ENCODE measurements at regions not wholly inside any gene's neighbourhood (a gene's known extent, or its start where the extent isn't known, plus 50 kb on each side); places are given as distances from the start of the nearest gene placed in this dataset.
"Not testable (repeated sequence)": the region's sequence is repeated elsewhere in the genome, so short reads cannot be mapped to it uniquely, and the experiment has no call there.

DNA sequence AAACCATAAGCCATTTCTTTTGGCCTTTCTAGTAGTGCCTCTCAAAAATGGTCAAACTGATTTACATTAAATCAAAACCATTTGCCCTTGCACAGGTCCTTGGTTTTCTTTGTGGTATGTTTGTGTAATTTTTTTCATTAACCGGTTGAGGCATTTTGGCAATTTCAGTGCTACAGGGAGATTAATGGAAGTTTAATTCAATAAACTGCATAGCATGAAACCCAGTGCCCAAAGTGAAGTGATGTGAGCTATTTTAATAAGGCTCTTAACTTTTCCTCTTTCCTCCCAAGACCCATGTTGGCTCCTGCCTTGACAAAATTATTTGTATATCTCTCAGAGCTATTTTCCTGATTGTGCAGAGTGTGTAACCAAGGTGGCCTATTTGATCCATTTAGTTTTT, 326.2 kb upstream of the SEMA6A start:
- DNase-seq, result no peak

DNA sequence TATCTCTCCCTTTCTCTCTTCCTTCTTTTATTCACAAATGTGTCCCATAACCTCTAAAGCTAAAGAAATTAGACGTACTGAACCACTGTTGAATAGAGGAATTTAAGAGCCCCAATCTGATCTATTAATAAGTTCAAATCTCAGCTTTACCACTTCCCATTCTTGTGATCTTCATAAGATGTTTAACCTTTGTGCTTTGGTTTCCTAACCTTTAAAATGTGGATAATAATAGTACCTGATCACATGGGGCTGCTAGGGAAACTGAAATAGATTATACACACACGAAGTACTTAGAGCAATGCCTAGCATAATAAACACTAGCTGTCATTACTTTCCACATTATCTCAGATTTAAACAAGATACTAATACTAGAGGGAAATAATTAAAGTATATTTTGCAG, 324.3 kb upstream of the SEMA6A start:
- no peak for DNase-seq

DNA sequence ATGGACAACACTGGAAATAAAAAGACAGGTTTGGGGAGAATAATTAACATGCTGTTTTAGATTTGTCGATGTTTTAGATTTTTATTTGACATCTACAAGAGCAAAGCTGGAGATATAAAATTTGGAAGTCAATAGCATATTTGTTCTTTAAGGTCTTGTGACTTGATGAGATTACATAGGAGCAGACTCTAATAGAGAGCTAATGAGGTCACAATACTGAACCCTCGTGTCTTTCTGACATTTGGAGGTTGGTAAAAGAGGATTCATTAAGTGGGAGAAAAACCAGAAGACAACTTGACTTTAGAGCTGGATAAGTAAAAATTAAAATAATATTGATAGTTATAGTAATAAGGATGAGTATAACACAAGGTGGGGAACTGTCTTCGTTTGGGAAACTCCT, 322.7 kb upstream of the SEMA6A start:
- DNase-seq, result no peak

DNA sequence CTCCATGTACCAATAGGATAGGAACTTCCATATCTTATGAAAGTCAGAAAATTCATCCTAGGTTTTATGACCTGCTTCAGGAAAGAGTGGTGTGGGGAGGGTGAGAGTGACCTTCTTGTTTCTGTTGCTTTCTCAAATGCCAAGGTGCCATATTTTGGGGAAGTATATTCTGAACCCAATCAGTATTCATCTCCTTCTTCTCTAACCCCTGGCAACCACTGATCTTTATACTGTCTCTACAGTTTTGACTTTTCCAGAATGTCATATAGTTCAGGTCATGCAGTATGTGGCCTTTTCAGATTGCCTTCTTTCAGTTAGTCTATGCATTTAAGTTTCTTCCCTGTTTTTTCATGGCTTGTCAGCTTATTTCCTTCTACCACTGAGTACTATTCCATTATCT, 321.4 kb upstream of the SEMA6A start:
- no peak for DNase-seq

DNA sequence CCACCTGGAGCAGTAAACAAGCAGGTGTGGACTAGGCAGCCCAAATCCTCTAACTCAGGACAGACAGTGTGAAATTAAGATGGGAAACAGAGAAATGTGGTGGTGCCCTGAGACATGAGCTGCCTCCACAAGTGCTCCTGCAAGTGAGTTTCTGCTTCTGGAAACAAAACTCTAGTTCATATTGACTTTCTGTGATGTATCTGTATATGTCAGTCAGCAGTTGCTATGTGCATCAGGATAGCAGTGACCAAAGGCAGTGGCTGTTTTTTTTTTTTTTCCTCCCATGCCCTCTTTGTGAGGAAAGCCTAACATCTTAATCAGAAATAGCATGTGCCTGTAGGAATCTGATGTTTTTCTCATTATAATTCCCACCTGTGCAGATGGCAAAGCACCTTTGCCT, 318.4 kb upstream of the SEMA6A start:
- DNase-seq, result no peak

DNA sequence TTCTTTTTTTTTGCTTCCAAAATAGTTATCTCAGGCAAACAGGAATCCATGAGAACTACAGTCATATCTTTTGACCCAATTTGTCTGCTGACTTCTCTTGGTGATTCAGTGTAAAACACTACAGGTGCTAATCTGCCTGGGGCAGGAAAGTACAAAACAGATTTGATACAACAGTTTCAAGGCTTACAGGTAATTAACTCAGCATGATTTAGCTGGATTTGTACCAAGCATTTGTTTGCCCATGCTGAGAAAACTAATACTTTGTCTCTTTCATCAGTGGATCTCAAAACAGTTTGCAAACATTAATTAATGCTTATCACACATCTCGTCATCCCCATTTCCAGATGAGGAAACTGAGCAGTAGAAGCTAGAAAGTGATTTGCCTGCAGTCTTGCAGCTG, 312.5 kb upstream of the SEMA6A start:
- no peak for DNase-seq

DNA sequence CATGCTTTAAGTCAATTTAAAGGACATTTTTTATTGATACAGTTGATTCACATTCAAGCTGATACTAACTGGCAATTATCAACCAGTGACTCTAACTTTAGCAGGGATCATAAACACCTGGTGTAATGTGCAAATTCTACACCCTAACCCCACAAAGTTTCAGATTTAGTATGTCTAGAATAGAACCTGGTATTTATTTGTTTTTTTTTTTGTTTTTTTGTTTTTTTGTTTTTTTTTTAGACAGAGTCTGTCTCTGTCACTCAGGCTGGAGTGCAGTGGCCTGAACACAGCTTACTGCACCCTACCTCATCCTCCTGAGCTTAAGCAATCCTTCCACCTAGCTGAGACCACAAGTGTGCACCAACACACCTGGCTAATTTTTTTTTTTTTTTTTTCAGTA, 311.2 kb upstream of the SEMA6A start:
- no peak for DNase-seq

DNA sequence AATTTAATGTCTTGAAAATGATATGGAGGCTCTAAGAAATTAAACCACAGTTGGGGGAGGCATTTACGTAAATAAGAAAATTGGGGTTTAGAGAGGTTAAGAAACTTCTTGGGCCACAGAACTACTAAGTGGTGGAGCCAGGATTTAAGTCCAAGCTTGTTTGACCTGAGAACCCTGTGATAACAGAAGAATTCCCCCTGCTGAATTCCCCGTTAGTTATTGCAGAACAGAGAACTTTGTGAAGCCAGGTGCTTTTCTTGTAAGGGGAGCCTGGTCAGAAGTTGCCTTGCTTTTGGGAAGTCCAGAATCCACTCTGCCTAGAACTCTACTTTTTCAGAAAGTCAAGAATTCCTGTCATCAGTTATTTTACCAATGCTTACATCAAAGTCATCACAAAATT, 309.3 kb upstream of the SEMA6A start:
- no peak for DNase-seq

DNA sequence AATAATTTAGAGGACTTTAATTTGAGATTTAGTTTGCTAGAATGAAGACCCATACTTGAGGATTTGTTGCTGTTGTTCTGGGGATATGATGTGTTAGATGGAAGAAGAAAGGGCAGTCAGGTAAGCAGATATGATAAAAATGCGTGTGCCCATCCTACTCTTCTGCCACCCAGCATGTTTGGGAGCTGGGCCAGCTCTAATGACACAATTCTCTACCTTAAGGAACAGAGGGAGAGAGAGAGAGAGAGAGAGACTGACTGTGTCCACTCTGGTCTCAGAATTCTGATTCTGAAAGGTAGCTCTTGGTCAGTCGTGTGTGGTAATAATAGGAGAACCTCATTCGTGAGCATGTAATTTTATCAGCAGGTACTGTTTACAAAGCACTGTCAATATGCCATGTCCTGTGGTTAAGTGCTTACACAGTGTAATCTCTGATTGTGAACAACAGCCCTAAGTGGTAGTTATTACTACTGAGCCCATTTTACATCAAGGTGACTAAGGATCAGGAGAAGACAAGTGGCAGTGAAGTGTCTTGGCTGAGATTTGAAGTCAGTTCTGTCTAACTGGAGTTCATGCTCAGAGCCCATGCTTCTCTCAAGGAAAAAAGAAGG, 307.4 kb upstream of the SEMA6A start:
- DNase-seq, result no peak

DNA sequence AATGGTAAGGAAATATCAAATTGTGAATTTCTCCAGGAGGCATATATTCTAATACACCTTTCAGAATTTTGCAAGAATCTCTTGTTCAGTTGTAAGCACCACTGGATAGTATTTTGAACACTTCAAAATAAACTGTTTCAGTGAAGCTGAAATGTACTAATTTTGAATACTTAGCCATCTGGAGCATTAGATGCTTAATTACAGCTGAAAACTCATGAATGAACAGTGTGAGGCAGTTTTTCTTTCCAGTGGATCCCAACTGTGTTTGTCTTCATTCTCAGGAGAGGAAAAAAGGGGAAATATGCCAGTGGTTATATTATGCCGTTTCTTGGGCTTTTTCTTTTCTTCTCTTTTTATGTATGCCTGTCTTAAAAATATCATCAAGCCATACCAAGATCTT, 306.0 kb upstream of the SEMA6A start:
- DNase-seq, result no peak

DNA sequence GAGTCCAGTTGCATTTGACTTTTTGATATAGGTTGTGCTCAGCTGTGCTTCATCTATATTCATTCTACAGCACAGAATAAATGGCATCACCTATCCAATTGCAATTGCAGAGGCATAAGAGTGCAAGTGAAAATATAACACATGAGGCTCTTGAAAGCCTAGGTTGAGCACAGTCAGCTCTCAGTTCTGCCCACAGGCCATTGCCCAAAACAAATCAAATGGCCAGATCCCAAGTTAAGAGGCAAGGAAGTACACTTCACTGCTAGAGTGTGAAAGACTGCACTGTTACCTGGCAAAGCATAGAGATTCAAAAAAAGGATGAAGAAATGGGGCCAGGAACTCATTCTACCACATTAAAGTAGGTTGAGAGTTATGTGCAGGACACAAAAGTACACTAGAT, 305.5 kb upstream of the SEMA6A start:
- DNase-seq, result no peak

DNA sequence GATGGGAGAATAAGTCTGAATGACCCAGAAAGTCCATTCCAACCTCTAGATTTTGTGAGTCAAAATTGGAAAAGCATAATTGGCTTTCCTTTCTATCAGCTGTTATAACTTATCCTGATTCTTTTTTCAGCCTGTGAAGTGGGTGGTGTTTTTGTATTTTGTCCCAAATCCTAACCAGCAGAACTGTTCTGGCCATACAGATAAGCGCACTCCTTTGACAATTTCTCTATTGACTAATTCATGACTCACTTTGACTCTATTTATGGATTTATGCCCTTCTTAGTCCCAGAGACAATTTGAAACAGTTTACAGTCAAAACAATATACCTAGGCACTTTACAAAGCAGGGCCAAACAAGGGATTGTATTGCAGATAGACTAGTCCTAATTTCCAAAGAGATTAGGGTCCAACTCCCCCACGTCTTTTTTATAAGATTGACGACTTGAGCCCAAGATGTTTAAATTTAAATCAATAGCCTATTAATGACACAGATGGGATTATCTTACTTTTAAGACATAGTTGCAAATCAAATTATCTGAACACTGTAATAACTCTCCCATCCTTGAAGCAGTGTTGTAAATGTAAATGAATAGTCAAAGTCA, 301.7 kb upstream of the SEMA6A start:
- no peak for DNase-seq

DNA sequence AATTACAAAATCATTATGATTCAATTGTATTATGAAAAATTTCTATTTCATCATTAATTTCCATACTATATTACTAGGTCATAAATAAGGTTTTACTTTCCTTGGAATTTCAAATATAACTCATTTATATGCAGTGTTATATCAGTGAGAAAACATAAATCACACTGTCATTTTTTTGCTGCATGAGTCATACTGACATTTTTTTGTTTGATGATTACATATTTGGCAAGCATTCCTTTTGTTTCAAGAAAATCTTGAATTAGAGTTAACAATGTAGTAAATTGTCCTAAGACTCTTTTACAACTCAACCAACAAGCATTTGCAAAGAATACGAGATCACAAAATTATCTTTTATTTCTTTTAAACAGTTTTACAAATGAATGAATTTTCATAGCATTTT, 298.4 kb upstream of the SEMA6A start:
- DNase-seq, result no peak

DNA sequence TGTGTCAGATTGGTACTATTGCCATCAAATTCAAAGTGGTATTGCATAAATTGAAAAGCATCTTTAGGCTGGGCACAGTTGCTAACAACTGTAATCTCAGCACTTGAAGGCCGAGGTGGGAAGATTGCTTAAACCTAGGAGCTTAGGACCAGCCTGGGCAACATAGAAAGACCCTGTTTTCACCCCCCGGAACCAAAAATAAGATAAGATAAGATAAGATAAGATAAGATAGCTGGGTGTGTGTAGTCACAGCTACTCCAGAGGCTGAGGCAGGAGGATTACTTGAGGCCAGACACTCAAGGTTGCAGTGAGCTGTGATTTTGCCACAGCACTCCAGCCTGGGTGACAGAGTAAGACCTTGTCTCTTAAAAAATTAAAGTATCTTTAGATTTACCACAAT, 297.9 kb upstream of the SEMA6A start:
- DNase-seq, result no peak

DNA sequence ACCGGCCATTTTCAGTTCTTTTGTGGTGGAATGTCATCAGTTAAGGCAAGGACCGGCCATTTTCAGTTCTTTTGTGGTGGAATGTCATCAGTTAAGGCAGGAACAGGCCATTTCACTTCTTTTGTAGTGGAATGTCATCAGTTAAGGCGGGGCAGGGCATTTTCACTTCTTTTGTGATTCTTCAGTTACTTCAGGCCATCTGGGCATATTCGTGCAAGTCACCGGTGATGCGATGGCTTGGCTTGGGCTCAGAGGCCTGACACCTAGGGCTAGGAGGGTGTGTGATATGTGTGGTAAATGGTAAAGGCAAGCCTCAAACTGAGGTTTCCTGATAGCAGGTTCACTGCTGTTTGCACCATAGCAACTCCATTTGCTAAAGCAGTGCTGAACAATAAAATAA, 293.2 kb upstream of the SEMA6A start:
- not testable (repeated sequence) for DNase-seq

DNA sequence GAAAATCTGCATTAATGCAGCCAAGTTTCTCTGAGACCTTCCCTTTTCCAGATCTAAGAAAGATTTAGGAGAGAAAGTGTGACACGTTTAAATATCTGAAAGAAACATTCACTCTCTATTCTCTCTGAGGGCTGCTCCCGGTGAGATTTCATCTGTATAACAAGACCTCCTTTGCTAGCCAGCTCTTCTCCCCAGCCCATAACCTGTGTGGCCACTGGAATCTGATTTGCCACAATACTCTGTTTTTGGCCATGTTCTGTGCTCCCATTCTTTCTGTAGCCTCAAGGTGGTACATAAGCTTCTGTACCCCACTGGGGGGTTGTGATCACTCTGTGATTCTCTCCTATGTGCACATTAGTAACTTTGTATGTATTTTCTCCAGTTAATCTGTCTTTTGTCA, 291.0 kb upstream of the SEMA6A start:
- DNase-seq, result no peak

DNA sequence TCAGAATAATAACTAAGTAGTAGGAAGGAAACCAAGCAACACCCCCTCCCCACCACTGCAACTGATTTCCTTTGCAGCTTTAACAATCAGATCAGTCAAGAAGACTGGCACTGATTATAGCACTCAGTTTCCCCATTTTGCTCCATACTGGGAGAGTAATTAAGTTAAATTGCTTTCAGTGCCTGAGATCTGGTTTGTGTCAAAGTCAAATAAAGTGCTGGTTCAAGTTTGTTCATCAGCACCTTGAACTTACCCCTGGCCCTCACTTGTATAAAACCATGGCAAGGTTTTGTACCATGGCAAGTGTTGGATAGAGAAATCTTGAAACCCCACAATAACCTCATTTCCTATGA, 290.2 kb upstream of the SEMA6A start:
- DNase-seq, result no peak

DNA sequence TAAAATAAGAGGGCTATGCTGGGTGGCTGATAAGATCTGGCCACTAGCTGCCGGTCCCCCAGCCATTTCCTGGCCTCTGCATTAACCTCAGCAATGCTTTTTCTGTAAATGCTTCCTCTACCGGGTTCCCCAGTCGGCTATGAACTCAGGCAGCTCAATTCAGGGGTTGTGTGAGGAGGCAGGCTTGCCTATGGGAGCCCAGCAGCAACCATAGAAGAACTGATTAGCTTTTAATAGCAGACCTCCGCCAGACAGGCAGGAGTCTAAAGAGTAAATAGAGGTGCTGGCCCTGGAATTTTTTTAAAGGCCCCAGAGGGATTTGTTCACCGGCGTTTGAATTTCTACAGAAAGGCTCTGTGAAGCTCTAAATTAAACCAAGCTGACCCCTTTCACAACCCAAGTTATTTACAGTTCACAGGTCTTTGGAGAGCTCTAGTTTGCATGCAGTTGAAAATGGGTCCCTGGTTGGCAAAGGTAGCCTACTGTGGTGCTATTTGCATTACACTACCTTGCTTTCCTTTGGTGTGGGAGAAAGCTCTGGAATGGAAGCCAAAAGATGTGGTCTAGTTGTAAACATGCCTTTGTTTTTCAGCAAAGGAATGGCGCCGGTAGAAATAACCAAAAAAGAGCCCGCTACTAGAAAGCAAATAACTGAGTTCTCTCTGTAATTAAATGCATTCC, 289.7 kb upstream of the SEMA6A start:
- no peak for DNase-seq

DNA sequence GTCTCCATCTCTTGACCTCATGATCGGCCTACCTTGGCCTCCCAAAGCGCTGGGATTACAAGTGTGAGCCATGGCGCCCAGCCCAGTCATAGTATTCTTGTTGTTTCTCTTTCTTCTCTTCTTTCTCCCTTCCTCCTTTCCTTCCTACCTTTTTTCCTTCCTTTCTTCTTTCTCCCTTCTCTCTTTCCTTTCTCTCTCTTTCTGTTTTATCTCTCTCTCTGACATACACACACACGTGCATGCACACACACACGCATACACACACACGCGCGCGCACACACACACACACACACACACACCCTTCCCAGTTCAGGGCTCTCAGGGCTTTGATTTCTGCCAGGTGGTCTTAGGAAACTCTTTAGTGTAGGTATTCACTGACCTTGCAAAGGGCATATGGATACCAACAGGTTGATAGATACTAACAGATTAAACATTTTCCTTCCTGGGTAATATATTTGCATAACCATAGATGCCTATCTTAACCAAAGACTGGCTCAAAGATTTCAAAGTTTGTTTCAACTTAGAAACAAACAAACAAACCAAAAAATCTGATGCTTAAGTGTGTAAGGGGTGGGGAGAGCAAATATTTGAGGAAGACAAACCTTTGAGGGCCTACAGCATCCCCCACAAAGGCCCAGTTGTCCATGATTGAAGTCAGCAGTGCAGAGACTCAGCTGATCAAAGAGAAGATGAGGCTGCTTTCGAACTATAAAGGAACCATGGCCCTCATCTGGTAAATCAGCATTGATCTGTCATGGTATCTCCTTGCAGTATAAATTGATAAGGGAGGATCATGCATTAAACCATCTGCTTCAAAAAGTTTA, 288.2 kb upstream of the SEMA6A start:
- no peak for DNase-seq

DNA sequence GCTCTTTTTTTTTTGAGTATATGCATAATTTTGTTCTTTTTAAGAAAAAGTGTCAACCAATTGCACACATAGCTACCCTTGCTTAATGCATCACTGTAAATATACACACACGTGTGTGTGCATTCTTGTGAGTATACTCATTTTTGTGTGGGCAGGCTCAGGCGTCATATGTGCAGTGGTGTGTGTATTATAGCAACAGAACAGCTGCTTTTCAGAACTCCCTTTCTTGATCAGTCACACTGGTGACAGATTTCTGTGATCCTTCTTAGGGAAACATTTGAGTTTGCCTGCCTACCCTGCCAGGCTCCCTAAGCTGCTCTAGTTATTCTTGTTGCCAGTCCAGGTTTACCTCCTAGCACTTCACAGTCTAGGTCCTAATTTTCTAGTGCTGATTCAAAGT, 287.0 kb upstream of the SEMA6A start:
- no peak for DNase-seq

DNA sequence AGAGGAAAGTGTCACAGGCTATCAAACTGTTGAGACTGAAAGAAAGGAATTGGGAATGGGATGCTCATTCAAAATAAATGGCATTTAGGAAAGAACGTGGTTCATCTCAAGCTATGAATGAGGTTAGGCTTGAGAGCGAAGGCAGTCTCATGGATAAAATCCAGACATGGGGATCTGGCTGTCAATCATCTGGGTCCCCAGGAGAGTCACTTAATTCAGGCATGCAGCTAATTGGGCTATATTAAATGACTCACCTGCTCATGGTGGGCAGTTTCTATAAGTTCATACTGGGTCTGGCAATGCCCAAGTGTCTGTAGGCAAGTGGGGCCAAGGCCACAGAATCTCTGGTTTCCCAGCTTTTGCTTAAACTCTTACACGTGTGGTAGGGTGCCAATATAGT, 286.5 kb upstream of the SEMA6A start:
- no peak for DNase-seq

DNA sequence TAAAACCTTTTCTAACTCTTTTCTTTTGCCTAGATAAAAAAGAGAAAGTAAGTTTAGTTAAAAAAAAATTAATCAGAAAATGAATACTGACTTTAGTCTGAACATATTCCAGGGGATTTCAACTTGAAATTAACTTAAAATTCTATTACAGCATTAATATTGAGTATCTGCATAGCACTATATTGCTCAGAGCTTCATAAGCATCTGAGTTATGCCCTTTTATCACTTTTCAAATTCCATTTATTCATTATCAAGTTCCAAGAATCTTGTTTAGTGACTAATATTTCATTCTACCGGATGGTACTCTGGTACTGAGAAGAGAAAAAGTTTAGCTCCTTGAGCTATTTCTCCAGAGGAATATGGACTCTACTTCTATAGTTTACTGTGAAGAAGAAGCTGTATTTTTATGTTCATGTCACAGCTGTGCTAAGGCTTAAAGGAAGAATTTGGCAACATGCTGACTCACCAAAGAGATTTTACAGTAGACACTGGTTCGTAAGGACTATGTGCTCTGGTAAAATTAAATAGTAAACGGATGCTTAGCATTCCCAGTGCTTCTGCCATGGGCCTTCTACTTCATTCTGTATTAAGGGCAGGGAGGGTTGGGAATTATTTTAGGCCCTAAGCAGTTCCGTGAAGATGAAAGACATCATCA, 285.2 kb upstream of the SEMA6A start:
- no peak for DNase-seq

DNA sequence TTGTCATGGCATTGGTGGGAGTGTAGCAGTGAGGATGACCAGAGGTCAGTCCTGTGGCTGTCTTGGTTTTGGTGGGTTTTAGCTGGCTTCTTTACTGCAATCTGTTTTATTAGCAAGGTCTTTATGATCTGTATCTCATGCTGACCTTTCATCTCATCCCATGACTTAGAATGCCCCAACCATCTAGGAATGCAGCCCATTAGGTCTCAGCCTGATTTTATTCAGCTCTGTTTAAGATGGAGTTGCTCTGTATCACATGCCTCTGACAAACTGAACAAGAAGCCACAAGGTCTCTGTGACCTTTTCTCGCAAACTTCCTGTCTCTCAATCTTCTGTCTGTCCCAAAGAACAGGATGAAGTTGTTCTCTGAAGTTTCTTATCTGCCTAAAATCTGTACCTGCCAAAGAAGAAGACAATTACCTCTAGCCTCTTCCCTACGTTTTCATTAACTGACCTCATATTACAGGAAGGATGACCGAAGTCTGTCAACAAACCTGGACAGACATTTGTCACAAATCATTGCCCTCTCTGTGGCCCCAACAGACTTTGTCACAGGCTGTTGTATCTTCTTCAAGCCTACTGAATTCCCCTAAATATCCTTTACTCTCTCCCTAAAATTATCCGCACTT, 284.2 kb upstream of the SEMA6A start:
- no peak for DNase-seq
